Left renal cortex interstitium (tissue), 4 donors: ENCODE measurements at regions not wholly inside any gene's neighbourhood (a gene's known extent, or its start where the extent isn't known, plus 50 kb on each side); places are given as distances from the start of the nearest gene placed in this dataset.
"Not testable (repeated sequence)": the region's sequence is repeated elsewhere in the genome, so short reads cannot be mapped to it uniquely, and the experiment has no call there.

Experiments
- DNase-seq, 4 donors: peaks; one replicate each; pipeline ENCODE4 v3.0.0-alpha.2; 2013; ENCODE audit warnings: low read depth in 4 of 4, low spot score in 2 of 4, missing footprints in 1 of 4

GRCh38 chr7:101707587-101707986, 78.5 kb upstream of the MYL10 start:
- DNase-seq, result no peak

- no peak for DNase-seq
These were observed 79.1 kb upstream of the MYL10 start for GRCh38 chr7:101708223-101708622.

GRCh38 chr7:101712652-101713051, 83.6 kb upstream of the MYL10 start:
- no peak for DNase-seq

- no peak for DNase-seq
These were observed 85.0 kb upstream of the MYL10 start for GRCh38 chr7:101714097-101714496.

- no peak for DNase-seq
These were observed 88.7 kb upstream of the MYL10 start for GRCh38 chr7:101717628-101718357.

GRCh38 chr7:101718363-101719122, 89.4 kb upstream of the MYL10 start:
- no peak for DNase-seq

- no peak for DNase-seq
These were observed 90.0 kb upstream of the MYL10 start for GRCh38 chr7:101719123-101719470.

GRCh38 chr7:101720324-101720723, 91.2 kb upstream of the MYL10 start:
- no peak for DNase-seq

- no peak for DNase-seq
These were observed 93.2 kb upstream of the MYL10 start for GRCh38 chr7:101722247-101722646.

GRCh38 chr7:101723835-101724234, 93.6 kb upstream of the CUX1 start:
- DNase-seq, result no peak

- no peak for DNase-seq
These were observed 92.5 kb upstream of the CUX1 start for GRCh38 chr7:101724957-101725356.

GRCh38 chr7:101725921-101726320, 91.5 kb upstream of the CUX1 start:
- DNase-seq, result no peak

- no peak for DNase-seq
These were observed 90.2 kb upstream of the CUX1 start for GRCh38 chr7:101727184-101727583.

- no peak for DNase-seq
These were observed 89.3 kb upstream of the CUX1 start for GRCh38 chr7:101728128-101728527.

- not testable (repeated sequence) for DNase-seq
These were observed 88.6 kb upstream of the CUX1 start for GRCh38 chr7:101728873-101729240.

GRCh38 chr7:101729241-101729883, 88.1 kb upstream of the CUX1 start:
- no peak for DNase-seq

- DNase-seq, result no peak
These were observed 85.8 kb upstream of the CUX1 start for GRCh38 chr7:101731502-101732084.

GRCh38 chr7:101733713-101734475, 83.5 kb upstream of the CUX1 start:
- peak in 1 of 4 donors; percentile 74 for DNase-seq

- DNase-seq, result no peak
These were observed 81.3 kb upstream of the CUX1 start for GRCh38 chr7:101736084-101736483.

GRCh38 chr7:101739775-101740398, 77.5 kb upstream of the CUX1 start:
- no peak for DNase-seq
